Medulla oblongata (tissue), 1 donor: ENCODE measurements at regions not wholly inside any gene's neighbourhood (a gene's known extent, or its start where the extent isn't known, plus 50 kb on each side); places are given as distances from the start of the nearest gene placed in this dataset.

Experiments
- DNase-seq: peaks from one replicate; pipeline ENCODE4 v3.0.0-alpha.2; 2015; ENCODE audit errors: extremely low spot score

GRCh38 chr11:23023319-23023718 lies 163.0 kb upstream of the CCDC179 start:
- no peak for DNase-seq

GRCh38 chr11:23041001-23041503 lies 180.8 kb upstream of the CCDC179 start:
- DNase-seq: no peak

GRCh38 chr11:23058656-23059055 lies 198.4 kb upstream of the CCDC179 start:
- no peak for DNase-seq

- DNase-seq: no peak
These were observed 203.0 kb upstream of the CCDC179 start for GRCh38 chr11:23063276-23063675.

GRCh38 chr11:23078289-23078971 lies 218.2 kb upstream of the CCDC179 start:
- no peak for DNase-seq

GRCh38 chr11:23079382-23079813 lies 219.1 kb upstream of the CCDC179 start:
- no peak for DNase-seq

- DNase-seq: no peak
These were observed 227.1 kb upstream of the CCDC179 start for GRCh38 chr11:23087407-23087806.

- DNase-seq: no peak
These were observed 230.4 kb upstream of the CCDC179 start for GRCh38 chr11:23090659-23091058.

GRCh38 chr11:23095650-23096189 lies 235.4 kb upstream of the CCDC179 start:
- no peak for DNase-seq

DNA sequence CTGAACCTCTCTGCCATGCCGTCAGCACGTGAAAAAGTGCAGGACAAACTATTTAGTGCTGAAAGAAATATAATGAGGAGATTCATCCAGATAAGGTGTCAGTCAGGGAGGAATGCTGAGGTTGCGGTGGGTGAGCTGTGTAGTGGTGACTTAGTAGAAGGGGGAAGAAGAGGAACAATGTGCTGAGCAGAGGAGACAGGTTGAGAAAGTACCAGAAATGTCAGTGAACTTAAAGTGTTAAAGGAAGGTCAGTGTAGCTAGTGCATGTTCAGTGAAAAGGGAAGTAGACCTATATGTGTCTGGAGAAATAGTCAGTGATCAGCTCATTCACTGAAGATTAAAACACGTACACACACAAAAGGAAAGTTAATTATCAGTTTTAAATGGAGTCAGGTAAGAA lies 237.6 kb upstream of the CCDC179 start:
- DNase-seq: no peak

DNA sequence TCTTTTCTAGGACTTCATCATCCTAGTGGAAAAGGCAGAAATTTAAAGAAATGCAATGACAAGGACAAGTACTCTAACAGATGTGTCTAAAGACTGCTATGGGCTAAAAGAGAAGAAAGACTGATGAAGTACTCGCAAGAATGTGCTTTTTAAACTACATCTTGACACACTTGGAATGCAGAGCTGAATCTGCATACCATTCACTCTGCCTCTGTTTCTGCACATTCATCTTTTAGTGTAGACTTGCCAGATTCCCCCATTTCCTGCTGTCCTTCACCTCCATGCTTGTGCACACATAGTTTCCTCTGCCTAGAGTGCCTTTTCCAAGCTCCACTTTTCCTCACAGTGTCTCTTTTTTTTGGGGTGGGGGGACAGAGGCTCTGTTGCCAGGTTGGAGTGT lies 239.0 kb upstream of the CCDC179 start:
- DNase-seq: no peak

DNA sequence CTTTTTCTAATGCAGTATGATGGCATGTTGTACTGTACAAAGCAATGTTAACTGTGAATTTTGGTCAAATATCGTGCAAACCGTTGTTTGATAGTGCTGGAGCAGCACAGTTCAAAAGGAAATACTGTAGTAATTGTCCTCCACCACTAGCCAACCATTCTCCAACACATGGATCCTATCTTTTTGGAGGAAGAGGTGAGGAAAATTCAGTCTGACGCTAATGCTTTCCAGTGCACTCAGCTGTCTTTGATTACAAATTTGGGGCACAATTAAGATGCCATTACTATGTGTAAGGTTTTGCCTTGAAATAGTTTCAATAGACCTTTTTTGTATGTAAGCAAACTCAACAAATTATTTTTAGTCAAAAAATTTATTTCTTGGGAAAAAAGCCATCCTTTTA lies 240.5 kb upstream of the CCDC179 start:
- no peak for DNase-seq

GRCh38 chr11:23103416-23103815 lies 243.1 kb upstream of the CCDC179 start:
- DNase-seq: no peak

DNA sequence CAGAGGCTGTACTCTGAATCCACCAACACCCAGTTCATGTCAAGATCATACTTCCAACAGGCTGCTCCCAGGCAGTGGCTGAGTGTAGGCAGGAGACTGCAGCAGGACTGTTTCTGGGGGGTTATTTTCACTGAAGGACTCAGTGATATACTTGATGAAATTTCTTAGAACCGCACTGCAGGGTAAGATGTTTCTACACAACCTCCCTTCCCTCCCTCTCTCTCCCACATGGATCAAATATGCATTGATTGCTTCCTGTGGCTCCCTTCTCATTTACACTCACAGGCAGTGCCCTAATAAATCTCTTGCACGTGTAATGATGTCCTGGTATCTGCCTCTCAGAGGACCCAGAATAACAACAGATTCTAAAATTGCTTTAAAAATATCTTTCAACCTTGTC lies 251.3 kb upstream of the CCDC179 start:
- no peak for DNase-seq

GRCh38 chr11:23112390-23112789 lies 252.1 kb upstream of the CCDC179 start:
- no peak for DNase-seq

GRCh38 chr11:23112987-23113886 lies 253.0 kb upstream of the CCDC179 start:
- peak; percentile 47 for DNase-seq

DNA sequence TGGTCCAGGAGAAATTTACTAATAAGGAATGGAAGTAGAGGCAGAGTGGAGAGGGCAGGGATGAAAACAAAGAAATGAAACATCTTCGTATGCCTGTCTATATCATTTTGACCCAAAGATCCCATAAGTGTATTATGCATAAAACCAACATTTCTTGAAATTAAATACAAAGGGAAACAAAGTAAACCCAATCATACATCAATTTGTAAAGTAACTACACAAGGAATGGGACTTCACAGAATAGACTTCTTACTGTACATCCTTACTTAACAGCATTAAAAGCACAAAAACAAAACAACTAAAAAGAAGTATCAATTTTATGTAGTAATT lies 253.6 kb upstream of the CCDC179 start:
- DNase-seq: no peak

DNA sequence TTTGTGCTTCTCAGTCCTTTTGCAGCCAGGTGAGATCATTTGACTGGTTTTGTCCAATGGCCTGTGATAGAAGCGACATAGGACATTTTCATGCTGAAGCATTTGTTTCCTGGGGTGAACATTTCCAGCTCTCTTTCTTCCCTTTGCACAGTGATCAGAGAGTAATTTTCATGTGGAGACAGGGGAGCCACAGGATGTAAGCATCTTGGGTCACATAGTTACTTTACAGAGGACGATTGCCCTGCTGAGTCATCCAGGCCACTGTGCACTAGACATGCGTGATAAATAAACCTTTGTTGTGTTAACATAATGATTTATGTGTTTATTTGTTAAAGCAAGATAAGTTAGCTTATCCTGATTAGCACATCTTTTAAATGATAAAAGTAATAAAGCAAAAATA lies 263.5 kb upstream of the CCDC179 start:
- no peak for DNase-seq

DNA sequence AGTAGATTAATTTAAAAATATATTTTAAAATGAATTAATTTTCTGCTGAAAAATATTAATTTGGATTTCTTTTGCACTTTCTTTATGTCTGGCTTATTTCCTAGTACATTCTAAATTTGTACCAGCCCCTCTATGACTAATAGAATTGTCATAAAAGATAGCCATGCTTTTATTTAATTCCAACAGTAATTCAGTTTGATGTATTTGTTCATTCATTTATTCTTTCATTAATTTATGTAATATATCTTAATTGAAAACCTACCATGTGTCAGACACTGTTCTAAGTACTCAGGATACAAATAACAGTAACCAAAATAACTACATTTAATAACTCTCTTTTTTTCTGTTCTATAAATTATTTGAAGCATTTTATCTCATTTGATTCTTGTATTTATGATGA lies 264.0 kb upstream of the CCDC179 start:
- no peak for DNase-seq

DNA sequence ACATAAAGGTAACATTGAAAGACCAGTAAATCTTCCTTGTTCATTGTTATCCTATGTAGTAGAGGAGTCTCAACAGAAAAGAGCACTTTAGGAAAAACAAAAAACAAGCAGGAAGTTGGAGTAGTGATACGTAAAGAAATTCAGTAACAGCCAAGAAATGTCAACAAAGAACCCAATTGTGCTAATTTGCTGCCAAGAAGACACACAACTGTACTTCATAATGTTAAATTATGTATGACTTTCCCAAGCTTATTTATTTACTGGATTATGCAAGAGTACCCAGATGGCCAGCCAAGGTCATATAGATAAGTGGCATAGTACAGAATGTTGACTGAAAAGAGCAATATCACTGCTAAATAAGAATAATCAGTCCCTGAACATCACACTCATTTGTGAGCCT lies 264.7 kb upstream of the CCDC179 start:
- no peak for DNase-seq

- DNase-seq: no peak
These were observed 267.4 kb upstream of the CCDC179 start for GRCh38 chr11:23127706-23128105.

- DNase-seq: no peak
These were observed 274.4 kb upstream of the CCDC179 start for GRCh38 chr11:23134627-23135026.

DNA sequence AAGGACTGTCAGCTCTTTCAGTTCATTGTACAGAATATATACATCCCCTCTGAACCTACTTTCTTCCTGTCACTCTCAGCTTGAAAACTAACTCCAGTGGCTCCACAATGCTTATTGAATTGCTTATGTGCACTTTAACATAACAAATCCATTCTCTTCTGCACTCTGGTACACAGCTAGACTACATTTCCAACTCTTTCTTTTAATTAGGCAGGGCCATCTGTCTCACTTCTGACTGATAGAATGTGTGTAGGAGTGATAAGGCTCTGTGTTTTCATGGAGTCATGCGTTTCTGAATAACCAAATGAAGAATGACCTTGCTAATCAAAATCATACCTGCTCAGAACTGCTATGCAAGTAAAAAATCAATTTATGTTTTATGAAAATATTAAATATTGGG lies 278.5 kb upstream of the CCDC179 start:
- DNase-seq: no peak
